MM.1S (cell line): ENCODE measurements at regions not wholly inside any gene's neighbourhood (a gene's known extent, or its start where the extent isn't known, plus 50 kb on each side); places are given as distances from the start of the nearest gene placed in this dataset.

Source experiments
- CTCF ChIP-seq: fragments of 300-600 bp; sonication (generic); IDR thresholded peaks from 2 replicates; pipeline ENCODE4 v1.5.1; 2016; ENCODE audit warnings: antibody characterized with exemption, low read length, mixed read lengths
- EZH2 ChIP-seq: fragments of 300-600 bp; sonication (generic); optimal IDR thresholded peaks from 2 replicates; pipeline ENCODE3; 2017; ENCODE audit warnings: low read depth, mild to moderate bottlenecking, antibody characterized with exemption, low read length, mixed read lengths
- EZH2phosphoT487 ChIP-seq: fragments of 300-600 bp; sonication (generic); IDR thresholded peaks from 2 replicates; pipeline ENCODE4 v1.6.1; 2018; ENCODE audit warnings: antibody characterized with exemption, low read length

GRCh38 chr2:176405477-176405876, 136.2 kb downstream of the MTX2 start:
- TF ChIP-seq CTCF: no peak
- TF ChIP-seq EZH2phosphoT487: no peak
- no peak for TF ChIP-seq EZH2
